ENCODE measurements at regions not wholly inside any gene's neighbourhood (a gene's known extent, or its start where the extent isn't known, plus 50 kb on each side); places are given as distances from the start of the nearest gene placed in this dataset.
A peak's percentile ranks its signal among the peaks of the same experiment; 100 is the strongest.

DNA sequence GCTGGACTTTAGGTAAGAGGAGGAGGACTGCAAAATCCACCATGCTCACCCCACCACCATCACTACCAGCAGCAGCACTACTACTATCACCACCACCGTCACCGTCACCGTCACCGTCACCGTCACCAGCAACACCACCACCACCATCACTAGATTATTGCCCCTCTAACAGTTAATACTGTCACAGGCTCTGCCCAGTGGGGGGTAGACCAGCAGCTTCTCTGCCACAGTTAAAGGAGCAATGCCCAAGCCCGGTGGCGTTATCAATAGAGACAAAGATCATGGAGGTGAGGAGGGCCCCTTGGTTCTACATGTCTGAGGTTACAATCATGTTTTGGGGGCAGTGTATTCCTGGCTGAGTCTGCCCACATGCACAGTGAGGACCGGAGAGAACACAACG is 184.4 kb upstream of the DYNLRB2 start:
- DNase-seq: no peak

- DNase-seq: no peak
Measured at GRCh38 chr16:80355335-80355734, 185.5 kb upstream of the DYNLRB2 start.

- no peak for DNase-seq
Measured at GRCh38 chr16:80350061-80350460, 190.7 kb upstream of the DYNLRB2 start.

DNA sequence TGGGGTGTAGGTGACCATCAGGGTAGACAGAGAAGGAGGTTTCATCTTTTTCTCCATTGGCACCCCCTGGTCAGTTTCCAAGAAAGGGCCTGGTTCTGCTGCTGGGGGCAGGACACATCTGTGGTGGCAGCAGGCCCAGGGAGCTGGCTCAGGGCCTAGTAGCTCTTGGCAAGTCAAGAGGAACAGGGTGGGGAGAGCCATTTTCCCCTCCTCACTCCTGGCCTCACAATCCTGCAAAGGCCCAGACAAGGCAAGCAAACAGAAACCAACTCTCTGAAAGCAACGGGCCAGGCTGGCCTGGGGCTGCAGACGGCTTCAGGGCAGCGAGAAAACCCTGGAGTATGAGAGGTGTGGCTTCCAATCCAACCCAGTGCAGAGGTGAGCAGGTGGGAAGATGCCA is 192.9 kb upstream of the DYNLRB2 start:
- no peak for DNase-seq

- no peak for DNase-seq
Measured at GRCh38 chr16:80347002-80347401, 193.8 kb upstream of the DYNLRB2 start.

- no peak for DNase-seq
Measured at GRCh38 chr16:80346111-80346632, 194.6 kb upstream of the DYNLRB2 start.

GRCh38 chr16:80345701-80346100 is 195.1 kb upstream of the DYNLRB2 start:
- no peak for DNase-seq

GRCh38 chr16:80344570-80344969 is 196.2 kb upstream of the DYNLRB2 start:
- DNase-seq: no peak

GRCh38 chr16:80341263-80341662 is 199.5 kb upstream of the DYNLRB2 start:
- DNase-seq: no peak

- DNase-seq: no peak
Measured at GRCh38 chr16:80337786-80338185, 203.0 kb upstream of the DYNLRB2 start.

GRCh38 chr16:80330803-80331202 is 210.0 kb upstream of the DYNLRB2 start:
- no peak for DNase-seq

DNA sequence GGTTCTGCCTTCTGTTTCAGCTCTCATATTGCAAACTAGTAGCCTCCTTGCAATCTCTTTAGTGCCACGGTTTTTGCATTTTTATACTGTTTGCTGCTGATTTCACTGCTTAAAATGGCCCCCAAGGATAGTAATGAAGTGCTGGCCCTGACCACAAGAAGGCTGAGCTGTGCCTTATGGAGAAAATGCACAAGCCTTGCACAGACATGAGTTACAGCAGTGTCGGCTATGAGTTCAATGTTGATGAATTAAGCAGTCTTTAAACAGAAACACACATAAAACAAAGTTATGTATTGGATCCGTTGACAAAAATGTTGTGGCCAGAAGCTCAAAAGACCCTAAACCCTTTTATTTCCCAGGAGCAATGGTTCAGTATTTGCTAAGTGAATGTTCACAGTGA is 210.6 kb upstream of the DYNLRB2 start:
- peak; percentile 65 for DNase-seq

GRCh38 chr16:80327740-80328139 is 213.1 kb upstream of the DYNLRB2 start:
- no peak for DNase-seq

- DNase-seq: no peak
Measured at GRCh38 chr16:80324371-80324770, 216.4 kb upstream of the DYNLRB2 start.

DNA sequence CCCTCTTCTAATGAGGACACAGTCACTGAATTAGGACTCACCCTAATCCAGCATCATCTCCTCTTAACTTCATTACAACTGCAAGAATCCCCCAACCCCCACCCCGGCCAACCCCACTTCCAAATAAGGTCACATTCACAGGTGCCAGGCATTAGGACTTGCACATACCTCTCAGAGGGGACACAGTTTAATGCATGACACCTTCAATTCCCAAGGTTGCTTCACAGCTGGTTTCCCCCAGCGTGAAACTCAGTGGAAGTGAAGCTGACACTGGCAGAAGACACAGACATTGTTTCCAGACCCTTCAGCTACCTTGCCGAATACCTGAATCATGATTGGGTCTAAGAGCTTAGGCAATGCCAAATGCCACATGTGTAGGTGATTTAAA is 217.0 kb upstream of the DYNLRB2 start:
- no peak for DNase-seq

- DNase-seq: no peak
Measured at GRCh38 chr16:80323187-80323807, 217.5 kb upstream of the DYNLRB2 start.

DNA sequence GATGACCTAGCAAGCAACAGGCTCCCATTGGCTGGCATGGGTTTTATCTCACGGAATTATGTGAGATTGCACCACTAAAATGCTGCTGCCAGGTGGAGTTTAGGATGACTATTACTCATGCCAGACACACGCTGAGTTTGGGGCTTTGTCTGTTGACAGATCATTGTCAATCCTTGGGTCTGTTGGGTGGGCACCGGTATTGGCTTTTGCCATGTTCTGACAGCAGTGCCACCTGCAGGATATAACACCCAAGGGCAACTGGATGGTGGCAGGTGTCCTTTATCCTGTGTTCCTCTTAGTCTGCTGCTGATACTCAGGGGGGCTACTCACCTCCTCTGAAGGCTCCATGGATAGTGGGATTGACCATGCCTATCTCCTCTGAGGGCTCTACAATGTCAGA is 221.6 kb upstream of the DYNLRB2 start:
- no peak for DNase-seq

- no peak for DNase-seq
Measured at GRCh38 chr16:80318107-80318506, 222.7 kb upstream of the DYNLRB2 start.

DNA sequence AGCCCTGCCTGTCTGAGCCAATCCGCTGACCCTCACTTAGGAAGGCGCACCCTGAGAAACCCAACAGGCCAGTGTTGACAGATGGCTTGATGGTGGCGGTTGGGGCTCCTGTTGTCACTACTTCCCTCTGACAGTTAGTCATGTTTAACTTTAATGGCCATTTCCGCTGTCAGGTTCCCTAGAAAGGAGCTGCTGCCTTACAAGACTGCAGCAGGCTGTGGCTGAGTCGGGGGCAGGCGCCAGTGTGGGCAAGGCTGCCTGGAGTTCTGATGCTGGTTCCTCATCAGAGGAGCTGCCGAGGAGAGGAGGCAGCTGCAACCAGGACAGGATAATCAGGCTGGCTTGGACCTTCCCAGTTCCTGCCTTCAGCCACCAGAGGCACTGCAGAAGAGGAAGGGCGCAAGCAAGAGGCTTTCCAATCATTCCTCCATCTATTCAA is 223.2 kb upstream of the DYNLRB2 start:
- no peak for DNase-seq

DNA sequence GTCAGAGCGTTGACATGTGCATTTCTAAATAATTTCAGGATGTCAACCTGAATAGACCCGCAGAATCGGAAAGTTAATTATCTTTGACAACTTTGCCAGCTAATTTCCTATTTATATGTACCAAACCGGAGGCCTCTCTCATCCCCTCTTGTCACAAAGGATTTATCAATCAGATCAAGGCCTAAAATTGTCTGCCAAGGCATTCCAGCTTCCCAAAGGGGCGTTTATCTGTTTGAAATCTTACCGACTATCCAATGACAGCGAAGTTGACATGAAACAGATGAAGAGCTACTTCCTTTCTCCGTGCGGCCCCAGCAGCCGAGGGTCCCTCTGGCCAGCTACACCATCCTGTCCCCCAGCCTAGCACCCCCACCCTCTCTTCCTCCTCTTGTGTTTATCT is 223.7 kb upstream of the DYNLRB2 start:
- DNase-seq: no peak

DNA sequence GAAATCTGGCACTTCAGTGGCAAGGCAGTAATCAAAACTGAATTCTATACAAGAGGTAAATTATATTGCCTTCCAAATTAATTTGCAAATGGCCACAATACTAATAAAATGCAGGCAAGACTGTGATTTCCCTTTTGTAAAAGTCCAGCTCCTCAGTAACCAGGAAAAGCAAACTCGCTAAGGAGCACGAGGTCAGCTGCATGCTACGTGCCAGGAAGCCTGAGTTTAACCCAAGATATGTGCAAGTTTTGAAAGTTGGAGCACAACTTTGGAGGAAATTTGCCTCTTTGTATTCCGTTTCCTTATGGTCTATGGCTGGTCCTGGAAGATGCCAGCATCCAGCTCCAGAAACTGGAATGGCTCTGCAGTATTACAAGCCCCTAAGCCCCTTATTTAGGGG is 226.8 kb upstream of the DYNLRB2 start:
- no peak for DNase-seq

GRCh38 chr16:80309178-80309577 is 231.6 kb upstream of the DYNLRB2 start:
- DNase-seq: no peak

- DNase-seq: no peak
Measured at GRCh38 chr16:80305410-80305809, 235.4 kb upstream of the DYNLRB2 start.

GRCh38 chr16:80303691-80304090 is 237.1 kb upstream of the DYNLRB2 start:
- DNase-seq: no peak

Data from renal pelvis (tissue), 1 donor.